Nephron progenitor cell (in vitro differentiated cells): ENCODE measurements at regions not wholly inside any gene's neighbourhood (a gene's known extent, or its start where the extent isn't known, plus 50 kb on each side); places are given as distances from the start of the nearest gene placed in this dataset.
A peak's percentile ranks its signal among the peaks of the same experiment; 100 is the strongest.

Experiments
- DNase-seq: peaks from one replicate; pipeline ENCODE4 v3.0.0; 2021
- H3K27ac Mint-ChIP-seq: 2 replicates; pipeline ENCODE4 v1.8.0; 2021; ENCODE audit warnings: mild to moderate bottlenecking, moderate library complexity, mixed read lengths
- H3K27me3 Mint-ChIP-seq: 2 replicates; pipeline ENCODE4 v1.8.0; 2021; ENCODE audit warnings: mild to moderate bottlenecking, low read depth, mixed read lengths; ENCODE audit not compliant: poor library complexity
- H3K36me3 Mint-ChIP-seq: 2 replicates; pipeline ENCODE4 v1.8.0; 2021; ENCODE audit warnings: low read depth, mixed read lengths
- H3K4me1 Mint-ChIP-seq: 2 replicates; pipeline ENCODE4 v1.8.0; 2021; ENCODE audit warnings: mixed read lengths
- H3K4me3 Mint-ChIP-seq: 2 replicates; pipeline ENCODE4 v1.8.0; 2021; ENCODE audit warnings: mild to moderate bottlenecking, moderate library complexity, mixed read lengths
- H3K9me3 Mint-ChIP-seq: 2 replicates; pipeline ENCODE4 v1.8.0; 2021; ENCODE audit warnings: mild to moderate bottlenecking, moderate library complexity, mixed read lengths
- CTCF ChIP-seq: fragments of 200-600 bp; sonication (generic); IDR thresholded peaks from 2 replicates; pipeline ENCODE4 v1.5.0; 2021; ENCODE audit warnings: antibody characterized with exemption

DNA sequence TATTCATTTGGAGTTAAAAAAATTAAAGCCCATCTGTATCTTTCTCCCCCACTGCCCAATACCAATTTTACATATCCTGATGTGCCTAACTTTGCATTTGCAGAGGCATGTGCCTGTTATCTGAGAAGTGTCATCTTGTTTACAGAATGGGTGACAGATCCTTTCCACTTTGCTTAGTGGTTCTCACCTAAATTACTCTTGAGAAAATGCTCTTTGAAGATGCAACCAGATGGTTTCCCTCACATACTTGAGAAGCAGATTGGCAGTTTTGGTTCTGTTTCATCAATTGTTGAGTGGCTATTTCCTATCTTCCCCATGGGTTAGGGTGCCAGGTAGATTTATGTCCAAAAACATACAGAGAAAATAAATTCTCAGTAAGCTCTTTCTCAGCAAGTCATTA is 1051.4 kb upstream of the ATXN7L3B start:
- TF ChIP-seq CTCF = no peak
- Mint-ChIP-seq H3K9me3 (peaks cover 18% of the 10 kb centered on the region), H3K27ac (no peak overlapping the region), H3K36me3 (peaks cover 11% of the 10 kb centered on the region), H3K4me3 (no peak overlapping the region), H3K27me3 (no peaks in the 10 kb centered on the region), H3K4me1 (peaks cover 30% of the 10 kb centered on the region)
- DNase-seq = no peak

DNA sequence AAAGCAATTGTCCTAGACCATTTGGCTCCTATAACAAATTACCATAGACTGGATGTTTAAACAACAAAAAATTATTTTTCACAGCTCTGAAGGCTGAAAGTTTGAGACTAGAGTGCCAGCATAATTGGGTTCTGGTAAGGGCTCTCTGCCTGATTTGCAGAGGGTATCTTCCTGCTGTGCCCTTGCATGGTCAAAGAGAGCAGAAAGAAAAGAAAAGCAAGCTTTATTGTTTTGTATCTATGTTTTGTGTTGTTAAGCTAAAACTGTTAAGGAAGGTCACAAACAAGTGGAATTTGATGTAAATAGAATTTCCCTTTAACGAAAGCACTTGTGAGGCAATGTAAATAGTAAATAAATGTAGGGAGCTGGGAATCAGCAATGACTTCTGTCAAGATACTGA is 1031.0 kb upstream of the ATXN7L3B start:
- peaks cover 7% of the 10 kb centered on the region for H3K36me3 Mint-ChIP-seq
- no peak for DNase-seq

DNA sequence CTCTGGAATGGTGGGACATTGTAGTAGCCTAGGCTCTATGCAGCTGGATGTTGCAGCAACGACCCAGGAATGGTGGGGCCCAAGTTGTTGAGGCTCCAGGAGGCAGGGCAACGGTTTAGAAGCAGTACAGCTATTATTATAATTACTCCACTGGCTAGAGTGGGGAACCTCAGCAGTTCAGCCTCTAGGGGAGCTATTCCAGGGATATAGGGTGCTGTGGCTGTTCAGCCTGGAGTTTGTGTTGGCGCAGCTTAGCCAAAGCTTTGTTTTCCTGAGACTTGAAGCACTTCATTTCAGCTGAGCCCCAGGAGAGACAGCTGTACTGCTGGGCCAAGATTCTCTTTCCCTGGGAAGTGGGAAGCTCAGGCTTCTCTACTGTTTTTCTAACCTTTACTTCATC is 1023.0 kb upstream of the ATXN7L3B start:
- no peaks in the 10 kb centered on the region for H3K4me1 Mint-ChIP-seq
- H3K9me3 Mint-ChIP-seq = peaks cover 4% of the 10 kb centered on the region
- H3K27me3 Mint-ChIP-seq = no peaks in the 10 kb centered on the region
- peak; percentile 6 for TF ChIP-seq CTCF
- H3K27ac Mint-ChIP-seq = no peak overlapping the region
- no peak overlapping the region for H3K4me3 Mint-ChIP-seq
- H3K36me3 Mint-ChIP-seq = no peaks in the 10 kb centered on the region
- no peak for DNase-seq

More for the DNA sequence above, 1031.0 kb upstream of the ATXN7L3B start:
- Mint-ChIP-seq H3K27me3 (no peaks in the 10 kb centered on the region), H3K9me3 (peaks cover 25% of the 10 kb centered on the region), H3K4me1 (no peaks in the 10 kb centered on the region), H3K27ac (no peak overlapping the region), H3K4me3 (no peak overlapping the region)
- TF ChIP-seq CTCF = no peak

- no peak for TF ChIP-seq CTCF
- H3K36me3 Mint-ChIP-seq = peaks cover 6% of the 10 kb centered on the region
- DNase-seq = no peak
- H3K4me1 Mint-ChIP-seq = no peaks in the 10 kb centered on the region
- H3K27ac Mint-ChIP-seq = no peak overlapping the region
- H3K9me3 Mint-ChIP-seq = peaks cover 20% of the 10 kb centered on the region
- H3K27me3 Mint-ChIP-seq = no peaks in the 10 kb centered on the region
- H3K4me3 Mint-ChIP-seq = no peak overlapping the region
These were observed 1019.8 kb upstream of the ATXN7L3B start for GRCh38 chr12:73517859-73518258.

- H3K36me3 Mint-ChIP-seq = no peaks in the 10 kb centered on the region
- H3K27ac Mint-ChIP-seq = no peak overlapping the region
- TF ChIP-seq CTCF = no peak
- no peaks in the 10 kb centered on the region for H3K27me3 Mint-ChIP-seq
- no peak overlapping the region for H3K4me3 Mint-ChIP-seq
- H3K9me3 Mint-ChIP-seq = peaks cover 4% of the 10 kb centered on the region
- no peak for DNase-seq
- H3K4me1 Mint-ChIP-seq = no peaks in the 10 kb centered on the region
These were observed 1008.4 kb upstream of the ATXN7L3B start for GRCh38 chr12:73529231-73529630.

- H3K4me3 Mint-ChIP-seq = no peak overlapping the region
- no peak overlapping the region for H3K27ac Mint-ChIP-seq
- H3K9me3 Mint-ChIP-seq = no peaks in the 10 kb centered on the region
- H3K4me1 Mint-ChIP-seq = no peaks in the 10 kb centered on the region
- no peaks in the 10 kb centered on the region for H3K36me3 Mint-ChIP-seq
- TF ChIP-seq CTCF = no peak
- no peak for DNase-seq
- no peaks in the 10 kb centered on the region for H3K27me3 Mint-ChIP-seq
These were observed 1007.7 kb upstream of the ATXN7L3B start for GRCh38 chr12:73529954-73530353.
